NCI-H446 treated with DMSO at 0.1 percent for 48 hours (cell line): ENCODE measurements at regions not wholly inside any gene's neighbourhood (a gene's known extent, or its start where the extent isn't known, plus 50 kb on each side); places are given as distances from the start of the nearest gene placed in this dataset.

Experiments
- DNase-seq: peaks from one replicate; lab custom pipeline; 2025; lab: John Stamatoyannopoulos, UW

GRCh38 chr20:18971121-18971520, 157.5 kb downstream of the SCP2D1 start:
- no peak for DNase-seq

DNA sequence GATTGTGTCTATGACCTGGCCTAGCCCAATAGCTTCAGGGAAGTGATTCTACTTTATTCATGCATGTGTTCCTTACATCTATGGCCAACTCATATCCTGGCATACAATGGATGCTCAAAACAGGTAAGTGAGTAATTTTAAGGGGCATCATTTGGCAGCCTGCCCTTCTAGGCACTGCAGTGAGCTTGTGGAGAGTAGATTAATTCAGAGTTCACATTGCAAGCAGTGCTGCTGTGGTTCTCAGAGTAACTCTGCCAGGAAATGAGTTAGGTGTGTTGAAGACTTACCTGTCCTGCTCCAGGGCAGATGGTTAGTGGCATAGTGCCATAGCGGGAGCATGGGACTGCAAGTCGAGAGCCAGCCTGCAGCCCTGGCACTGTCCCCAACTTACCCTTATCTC, 158.0 kb downstream of the SCP2D1 start:
- no peak for DNase-seq

DNA sequence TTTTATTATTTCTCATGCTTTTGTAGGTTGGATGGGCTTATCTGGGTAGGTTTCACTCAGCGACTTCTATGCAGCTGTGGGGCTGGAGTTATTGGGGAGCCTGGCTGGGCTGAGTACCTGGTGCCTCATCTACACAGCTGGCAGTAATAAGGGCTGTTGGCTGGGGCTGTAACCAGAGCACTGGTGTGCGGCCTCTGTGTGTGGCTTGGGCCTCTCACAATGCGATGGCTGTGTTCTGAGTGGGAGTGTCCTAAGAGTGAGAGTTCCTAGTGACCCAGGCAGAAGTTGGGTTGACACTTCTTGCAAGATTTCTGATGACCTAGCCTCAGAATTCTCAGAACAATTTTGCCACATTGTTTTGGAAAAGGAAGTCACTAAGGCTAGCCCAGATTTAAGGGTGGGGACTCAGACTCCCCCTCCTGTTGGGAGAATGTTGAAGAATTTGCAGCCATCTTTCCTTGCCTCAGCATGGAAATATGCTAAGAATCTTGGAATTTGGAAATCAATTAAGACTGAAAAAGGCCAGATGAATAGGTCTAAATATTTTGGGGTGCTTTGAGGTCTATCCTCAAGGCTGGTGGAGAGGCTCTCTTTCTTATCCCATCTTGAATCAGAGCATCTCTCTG, 158.8 kb downstream of the SCP2D1 start:
- DNase-seq: no peak

DNA sequence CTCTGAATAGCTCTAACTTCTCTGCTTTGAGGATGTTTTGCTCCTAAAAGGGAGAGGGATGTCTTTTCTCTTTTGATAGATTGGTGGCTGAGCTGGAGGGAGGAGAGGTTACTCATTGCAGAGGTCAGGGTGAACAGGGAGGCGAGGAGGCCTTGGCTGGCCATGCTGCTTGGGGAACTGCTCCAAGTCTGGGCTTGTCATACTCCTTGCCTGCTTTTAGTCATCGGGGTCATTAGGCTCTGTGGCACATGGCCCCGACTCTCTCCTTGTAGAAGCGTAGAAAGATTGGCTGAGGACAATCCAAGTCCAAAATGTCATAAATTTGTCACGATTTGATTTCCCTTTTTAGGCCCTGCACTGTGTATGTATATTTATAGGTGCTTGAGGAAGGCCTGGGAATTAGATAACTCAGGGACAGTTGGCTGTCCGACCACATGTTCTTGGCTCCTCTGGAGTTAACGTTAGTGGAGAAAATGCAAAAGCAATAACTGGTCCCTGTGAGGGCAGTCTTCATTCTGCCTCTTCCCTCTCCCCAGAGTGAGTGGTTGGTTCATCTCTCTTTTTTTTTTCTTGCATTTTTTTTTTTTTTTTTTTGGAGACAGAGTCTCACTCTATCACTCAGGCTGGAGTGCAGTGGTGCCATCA, 160.1 kb downstream of the SCP2D1 start:
- no peak for DNase-seq

DNA sequence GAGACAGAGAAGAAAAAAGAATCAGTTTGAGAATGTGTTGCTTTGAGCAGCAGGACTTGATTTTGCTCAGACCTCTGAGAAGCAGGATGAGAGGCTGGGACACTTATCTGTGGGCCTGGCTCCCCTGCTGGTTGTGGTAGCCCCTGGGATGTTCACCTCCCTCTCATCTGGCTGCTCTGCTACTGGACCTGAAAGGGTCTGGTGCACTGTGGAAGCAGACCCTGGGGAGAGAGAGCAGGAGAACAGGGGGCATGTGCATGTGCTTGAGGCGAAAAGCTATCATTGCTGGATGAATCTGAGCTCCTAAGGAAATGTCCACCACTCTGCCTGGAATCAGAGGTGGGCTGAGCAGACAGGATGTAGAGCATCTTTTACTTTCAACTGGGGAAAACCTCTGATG, 161.1 kb downstream of the SCP2D1 start:
- no peak for DNase-seq

DNA sequence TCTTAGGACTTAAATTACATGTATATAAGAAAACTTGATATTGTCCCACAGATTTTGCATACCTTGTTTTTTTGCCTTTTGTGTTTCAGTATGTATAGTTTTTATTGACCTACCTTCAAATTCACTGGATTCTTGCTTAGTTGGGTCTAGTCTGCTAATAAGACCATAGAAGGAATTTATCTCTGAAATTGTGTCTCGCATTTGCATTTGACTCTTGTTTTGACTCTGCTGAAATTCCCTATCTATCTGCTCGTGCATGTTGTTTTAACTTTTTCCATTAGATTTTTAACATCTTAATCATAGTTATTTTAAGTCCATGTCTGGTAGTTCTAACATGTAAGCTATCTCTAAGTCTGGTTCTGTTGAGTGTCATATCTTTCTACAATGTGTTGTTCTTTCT, 163.9 kb downstream of the SCP2D1 start:
- no peak for DNase-seq

GRCh38 chr20:18978311-18978710, 164.7 kb downstream of the SCP2D1 start:
- no peak for DNase-seq

DNA sequence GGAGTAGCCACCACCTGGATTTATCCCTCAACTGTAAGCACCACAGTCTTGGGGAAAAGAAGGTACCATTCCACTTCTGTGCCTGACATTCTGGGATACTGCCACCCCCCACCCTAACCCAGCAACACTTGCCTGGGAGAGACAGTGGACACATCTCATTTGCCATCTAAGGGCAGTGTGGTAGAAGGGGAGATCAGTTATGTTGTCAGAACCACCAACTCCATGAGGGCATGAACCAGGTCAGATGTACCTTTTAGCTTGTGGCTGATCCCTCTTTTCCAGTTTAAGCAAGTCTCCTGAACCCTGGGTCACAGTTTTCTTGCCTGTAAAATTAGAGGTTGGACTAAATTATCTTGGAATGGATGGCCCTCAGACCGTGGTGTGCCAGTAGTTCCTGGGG, 165.5 kb downstream of the SCP2D1 start:
- no peak for DNase-seq

GRCh38 chr20:18981962-18982539, 168.5 kb downstream of the SCP2D1 start:
- DNase-seq: no peak

DNA sequence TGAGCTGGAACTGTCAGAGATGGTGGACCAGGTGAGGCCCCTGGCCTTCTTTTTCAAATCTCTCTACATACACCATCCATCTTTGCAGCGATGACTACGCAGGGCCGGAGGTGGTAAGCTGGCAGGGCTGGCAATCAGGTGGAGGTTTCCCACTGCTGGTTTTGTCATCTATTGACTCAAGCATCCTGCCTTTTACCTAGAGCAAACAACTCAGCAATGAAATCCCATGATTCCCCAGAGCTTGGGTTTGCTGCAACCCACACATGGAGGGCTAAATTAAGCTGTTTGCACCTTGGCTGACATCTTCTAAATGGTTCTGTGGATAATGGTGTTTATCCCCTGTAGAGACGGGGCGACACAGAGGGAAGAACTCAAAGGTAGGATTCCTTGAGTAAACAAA, 170.2 kb downstream of the SCP2D1 start:
- DNase-seq: no peak

GRCh38 chr20:18984238-18985200, 170.9 kb downstream of the SCP2D1 start:
- DNase-seq: no peak

DNA sequence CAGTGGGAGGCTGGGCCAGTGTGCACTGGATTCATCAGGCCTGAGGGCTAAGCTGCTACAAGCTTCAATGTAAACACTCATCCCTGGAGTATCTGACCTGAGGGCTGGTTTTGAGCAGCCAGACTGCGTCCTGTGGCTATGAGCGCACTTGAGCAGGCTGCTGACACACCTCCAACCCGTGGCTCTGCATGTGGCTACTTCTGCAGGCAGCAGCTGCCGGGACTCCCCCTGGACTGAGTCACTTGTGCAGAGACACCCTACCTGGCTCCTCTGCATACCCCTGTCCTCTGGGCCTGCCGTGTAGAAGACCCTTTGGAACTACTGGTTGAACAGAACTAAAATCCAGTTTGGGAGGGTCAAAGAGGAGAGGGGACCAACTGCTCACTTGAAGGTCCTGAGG, 172.0 kb downstream of the SCP2D1 start:
- DNase-seq: no peak

- DNase-seq: no peak
Measured at GRCh38 chr20:18986146-18986830, 172.7 kb downstream of the SCP2D1 start.

- DNase-seq: no peak
Measured at GRCh38 chr20:18986895-18987580, 173.5 kb downstream of the SCP2D1 start.

- DNase-seq: no peak
Measured at GRCh38 chr20:18987781-18988360, 174.3 kb downstream of the SCP2D1 start.

- no peak for DNase-seq
Measured at GRCh38 chr20:18988701-18989100, 175.1 kb downstream of the SCP2D1 start.

DNA sequence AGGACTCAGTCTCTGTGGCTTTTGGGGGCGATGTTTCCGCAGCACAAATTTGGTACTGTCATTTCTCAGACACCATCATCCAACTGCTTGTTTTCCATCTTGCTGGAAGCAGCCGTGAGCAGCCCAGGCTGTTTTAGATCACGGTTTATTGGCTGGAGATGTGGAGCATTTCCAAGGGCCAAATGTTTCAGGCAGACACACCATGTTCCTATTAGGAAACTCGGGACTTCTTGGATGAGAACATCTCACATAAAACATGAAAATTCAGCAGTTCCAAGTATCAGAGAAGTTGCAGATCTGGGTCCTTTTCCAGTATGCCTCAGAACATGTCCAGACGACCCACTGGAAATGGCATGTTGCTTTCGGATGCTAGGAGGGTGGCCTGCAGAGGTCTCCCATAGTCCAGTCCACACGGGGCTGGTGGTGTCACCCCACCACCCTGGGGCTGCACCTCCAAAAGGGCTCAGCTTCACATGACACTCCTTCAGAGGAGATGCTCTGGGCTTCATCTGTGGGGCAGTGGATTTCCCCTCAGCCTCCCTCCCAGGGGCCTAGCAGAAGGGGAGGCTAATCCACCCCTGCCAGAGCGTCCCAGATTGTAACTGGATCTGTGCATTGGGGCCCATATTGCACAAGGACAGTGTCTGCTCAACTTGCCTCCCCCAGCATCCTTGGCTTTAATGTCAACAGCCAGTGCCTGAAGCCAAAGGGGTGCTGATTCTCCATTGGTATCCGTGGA, 176.3 kb downstream of the SCP2D1 start:
- DNase-seq: no peak

GRCh38 chr20:18991012-18991411, 177.4 kb downstream of the SCP2D1 start:
- DNase-seq: no peak

- no peak for DNase-seq
Measured at GRCh38 chr20:18992418-18992817, 178.8 kb downstream of the SCP2D1 start.

- no peak for DNase-seq
Measured at GRCh38 chr20:18995455-18995854, 181.9 kb downstream of the SCP2D1 start.
